HUES64 (cell line): ENCODE measurements at regions not wholly inside any gene's neighbourhood (a gene's known extent, or its start where the extent isn't known, plus 50 kb on each side); places are given as distances from the start of the nearest gene placed in this dataset.
"Not testable (repeated sequence)": the region's sequence is repeated elsewhere in the genome, so short reads cannot be mapped to it uniquely, and the experiment has no call there.

ENCODE experiments used
- H3K27ac ChIP-seq: 2 replicates; pipeline ENCODE4 v1.7.0; 2013; ENCODE audit warnings: low read depth, low read length, inconsistent platforms
- H3K27me3 ChIP-seq: 2 replicates; pipeline ENCODE4 v1.6.1; 2013; ENCODE audit warnings: mild to moderate bottlenecking, low read length; ENCODE audit not compliant: insufficient read depth
- H3K36me3 ChIP-seq: 2 replicates; pipeline ENCODE4 v1.6.1; 2013; ENCODE audit warnings: mild to moderate bottlenecking, low read length; ENCODE audit not compliant: insufficient read depth
- H3K4me1 ChIP-seq: 2 replicates; pipeline ENCODE4 v1.6.1; 2013; ENCODE audit warnings: mild to moderate bottlenecking, low read length, moderate library complexity; ENCODE audit not compliant: insufficient read depth
- H3K4me3 ChIP-seq: 2 replicates; pipeline ENCODE4 v1.5.1; 2013; ENCODE audit warnings: mild to moderate bottlenecking, low read length, moderate library complexity
- H3K9ac ChIP-seq: 2 replicates; pipeline ENCODE4 v1.6.1; 2013; ENCODE audit warnings: mild to moderate bottlenecking, low read depth, low read length
- H3K9me3 ChIP-seq: 2 replicates; pipeline ENCODE4 v1.6.1; 2013; ENCODE audit warnings: low read depth, low read length; ENCODE audit not compliant: insufficient read depth
- WGBS: fragments of 150-250, 120-280 bp; methylation state at CpG from one replicate; pipeline ENCODE4 v1.1.7; 2013; ENCODE audit warnings: missing lambda C conversion rate; 5-methylcytosine and 5-hydroxymethylcytosine counted together

DNA sequence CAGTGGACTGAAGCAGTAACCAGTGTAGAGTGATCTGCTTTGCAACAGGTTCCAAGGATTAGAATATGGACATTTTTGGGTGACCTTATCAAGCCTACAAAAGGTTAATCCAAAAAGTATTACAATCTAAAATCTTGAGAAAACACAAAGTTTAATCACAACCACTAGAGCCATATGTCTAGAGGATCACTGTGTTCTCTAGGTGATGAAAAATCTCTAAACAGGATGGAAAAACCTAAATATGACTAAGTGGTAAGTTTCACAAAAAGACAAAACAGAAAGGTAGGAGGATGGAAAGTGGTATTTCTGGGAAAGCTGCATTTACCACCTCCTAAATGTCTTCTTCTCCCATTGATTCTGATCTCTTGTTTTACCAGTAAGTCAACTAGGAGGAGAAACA lies 411.1 kb upstream of the CXADR start:
- Histone ChIP-seq H3K27ac (no peak overlapping the region), H3K9me3 (peaks cover 12% of the 10 kb centered on the region; the same call in 1 of the 2 replicates), H3K36me3 (no peaks in the 10 kb centered on the region), H3K4me3 (no peak overlapping the region), H3K4me1 (no peaks in the 10 kb centered on the region), H3K9ac (no peak overlapping the region), H3K27me3 (no peaks in the 10 kb centered on the region)

DNA sequence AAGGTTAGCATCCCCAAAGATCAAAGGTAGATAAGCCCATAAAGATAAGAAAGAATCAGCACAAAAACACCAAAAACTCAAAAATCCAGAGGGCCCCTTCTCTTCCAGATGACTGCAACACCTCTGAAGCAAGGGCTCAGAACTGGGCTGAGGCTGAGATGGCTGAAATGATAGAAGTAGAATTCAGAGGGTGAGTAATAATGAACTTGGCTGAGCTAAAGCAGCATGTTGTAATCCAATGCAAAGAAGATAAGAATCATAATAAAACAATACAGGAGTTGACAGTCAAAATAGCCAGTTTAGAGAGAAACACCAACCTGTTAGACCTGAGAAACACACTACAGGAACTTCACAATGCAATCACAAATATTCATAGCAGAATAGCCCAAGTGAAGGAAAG lies 406.9 kb upstream of the CXADR start:
- no peaks in the 10 kb centered on the region for H3K36me3 ChIP-seq
- no peak overlapping the region for H3K27ac ChIP-seq

GRCh38 chr21:17114045-17114444 lies 398.8 kb upstream of the CXADR start:
- WGBS = 18% methylated on average over 1 of the region's 3 CpGs
- H3K4me1 ChIP-seq = peaks cover 21% of the 10 kb centered on the region
- no peaks in the 10 kb centered on the region for H3K27me3 ChIP-seq
- no peaks in the 10 kb centered on the region for H3K36me3 ChIP-seq
- H3K9me3 ChIP-seq = no peaks in the 10 kb centered on the region
- peak overlapping the region; percentile 71; the same call in 1 of the 2 replicates for H3K27ac ChIP-seq
- H3K9ac ChIP-seq = no peak overlapping the region
- H3K4me3 ChIP-seq = no peak overlapping the region

More for the DNA sequence above, 406.9 kb upstream of the CXADR start:
- no peak overlapping the region for H3K4me3 ChIP-seq
- no peak overlapping the region for H3K9ac ChIP-seq
- H3K4me1 ChIP-seq = no peaks in the 10 kb centered on the region
- peaks cover 12% of the 10 kb centered on the region; the same call in 1 of the 2 replicates for H3K9me3 ChIP-seq
- H3K27me3 ChIP-seq = no peaks in the 10 kb centered on the region

DNA sequence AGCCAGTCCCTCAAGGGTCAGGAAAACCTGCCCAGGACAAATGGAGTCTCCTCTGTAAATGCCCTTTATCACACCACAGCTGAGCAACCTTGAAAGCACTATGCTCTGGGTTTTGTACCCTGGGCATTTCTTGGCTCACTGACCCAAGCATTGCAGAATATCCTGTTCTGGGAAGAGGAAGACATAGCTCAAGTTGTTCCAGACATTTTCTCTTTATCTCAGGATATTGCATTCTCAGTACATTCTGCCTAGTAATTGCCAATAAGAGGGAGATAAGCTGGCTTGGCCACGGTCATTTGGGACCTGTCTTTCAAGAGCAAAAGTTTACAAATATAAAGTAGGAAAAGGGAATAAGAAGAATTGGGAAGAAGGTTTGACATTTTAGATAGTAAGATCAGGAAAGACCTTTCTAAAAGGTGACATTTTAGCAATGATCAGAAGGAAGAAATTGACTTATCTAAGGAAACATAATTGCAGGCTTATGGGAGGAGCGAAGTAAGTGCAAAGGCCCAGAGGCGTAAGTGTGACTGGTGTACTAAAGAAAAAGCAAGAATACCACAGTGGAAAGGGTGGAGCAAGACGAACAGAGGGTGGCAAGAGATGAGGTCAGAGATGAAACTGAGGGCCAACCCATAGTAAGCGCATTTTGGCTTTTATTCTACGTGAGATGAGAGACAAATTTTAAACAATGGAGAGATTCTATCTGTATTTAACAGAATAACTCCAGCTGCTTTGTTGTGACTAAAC lies 394.0 kb upstream of the CXADR start:
- 88% methylated on average over 6 of the region's 6 CpGs for WGBS
- H3K9me3 ChIP-seq = peaks cover 11% of the 10 kb centered on the region; the same call in 1 of the 2 replicates
- H3K36me3 ChIP-seq = no peaks in the 10 kb centered on the region
- no peak overlapping the region for H3K4me3 ChIP-seq
- no peaks in the 10 kb centered on the region for H3K27me3 ChIP-seq
- H3K4me1 ChIP-seq = peaks cover 26% of the 10 kb centered on the region
- peak overlapping the region; percentile 80; the same call in 1 of the 2 replicates for H3K27ac ChIP-seq
- no peak overlapping the region for H3K9ac ChIP-seq

GRCh38 chr21:17119466-17120297 lies 393.2 kb upstream of the CXADR start:
- H3K4me1 ChIP-seq = peaks cover 18% of the 10 kb centered on the region; the same call in 1 of the 2 replicates
- H3K36me3 ChIP-seq = no peaks in the 10 kb centered on the region
- no peaks in the 10 kb centered on the region for H3K27me3 ChIP-seq
- H3K4me3 ChIP-seq = no peak overlapping the region
- WGBS = 68% methylated on average over 8 of the region's 9 CpGs
- H3K9ac ChIP-seq = no peak overlapping the region
- H3K27ac ChIP-seq = peak overlapping the region; percentile 80; the same call in 1 of the 2 replicates
- H3K9me3 ChIP-seq = peaks cover 11% of the 10 kb centered on the region; the same call in 1 of the 2 replicates

- 45% methylated on average over 2 of the region's 2 CpGs for WGBS
- H3K27me3 ChIP-seq, H3K36me3 ChIP-seq, H3K4me1 ChIP-seq, H3K9ac ChIP-seq, H3K27ac ChIP-seq, H3K4me3 ChIP-seq, H3K9me3 ChIP-seq: not testable (repeated sequence)
These were observed 385.4 kb upstream of the CXADR start for GRCh38 chr21:17127395-17127794.

DNA sequence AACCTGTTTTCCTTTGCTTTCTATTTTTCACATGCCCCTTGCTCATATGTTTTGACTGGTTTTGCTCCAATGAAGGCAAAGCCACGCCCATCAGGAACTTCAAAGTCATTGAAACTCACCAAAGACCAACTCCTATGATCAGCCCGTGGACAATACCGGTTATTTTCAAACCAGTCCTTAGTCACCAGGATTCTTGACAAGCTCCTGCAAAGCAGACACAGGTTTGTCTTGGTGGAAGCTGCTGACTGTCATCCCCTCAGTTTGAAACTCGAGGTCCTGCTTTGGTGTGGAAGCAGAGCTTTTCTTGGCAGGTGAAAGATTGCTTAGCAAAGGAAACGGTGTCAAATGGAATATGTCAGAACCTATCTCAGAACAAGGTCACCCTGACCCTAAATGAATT lies 384.7 kb upstream of the CXADR start:
- H3K27ac ChIP-seq = no peak overlapping the region
- WGBS = 73% methylated on average over 5 of the region's 5 CpGs
- no peaks in the 10 kb centered on the region for H3K27me3 ChIP-seq
- no peak overlapping the region for H3K4me3 ChIP-seq
- 0 out of 2 replicates have a peak, but pooled peaks cover 9% of the 10 kb centered on the region for H3K4me1 ChIP-seq
- no peaks in the 10 kb centered on the region for H3K36me3 ChIP-seq
- no peaks in the 10 kb centered on the region for H3K9me3 ChIP-seq
- H3K9ac ChIP-seq = no peak overlapping the region

DNA sequence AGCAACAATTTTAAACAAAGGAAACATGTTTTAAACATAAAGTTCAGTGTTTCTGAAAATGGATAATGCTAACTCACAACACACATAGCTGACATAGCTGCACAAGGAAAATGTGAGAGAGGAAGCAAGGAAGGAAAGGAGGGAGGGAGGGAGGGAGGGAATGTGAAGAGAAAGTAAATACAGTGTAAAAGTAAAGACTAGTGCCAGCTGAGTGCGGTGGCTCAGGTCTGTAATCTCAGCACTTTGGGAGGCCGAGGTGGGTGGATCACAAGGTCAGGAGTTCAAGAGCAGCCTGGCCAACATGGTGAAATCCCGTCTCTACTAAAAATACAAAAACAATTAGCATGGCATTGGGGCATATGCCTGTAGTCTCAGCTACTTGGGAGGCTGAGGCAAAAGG lies 373.7 kb upstream of the CXADR start:
- not testable (repeated sequence) for H3K4me3 ChIP-seq, H3K27me3 ChIP-seq, H3K27ac ChIP-seq

GRCh38 chr21:17139696-17140095 lies 373.1 kb upstream of the CXADR start:
- WGBS = 99% methylated on average over 4 of the region's 5 CpGs
- no peaks in the 10 kb centered on the region for H3K9me3 ChIP-seq
- H3K4me3 ChIP-seq = no peak overlapping the region
- no peak overlapping the region for H3K9ac ChIP-seq
- H3K4me1 ChIP-seq = 0 out of 2 replicates have a peak, but pooled peaks cover 5% of the 10 kb centered on the region
- H3K27me3 ChIP-seq = no peaks in the 10 kb centered on the region
- H3K36me3 ChIP-seq = no peaks in the 10 kb centered on the region
- no peak overlapping the region for H3K27ac ChIP-seq

More for the DNA sequence above, 373.7 kb upstream of the CXADR start:
- not testable (repeated sequence) for H3K9ac ChIP-seq, H3K36me3 ChIP-seq, H3K4me1 ChIP-seq, H3K9me3 ChIP-seq
- 85% methylated on average over 3 of the region's 3 CpGs for WGBS

- H3K36me3 ChIP-seq = no peaks in the 10 kb centered on the region
- no peak overlapping the region for H3K9ac ChIP-seq
- WGBS = 76% methylated on average over 3 of the region's 5 CpGs
- no peak overlapping the region for H3K4me3 ChIP-seq
- 0 out of 2 replicates have a peak, but pooled peaks cover 5% of the 10 kb centered on the region for H3K4me1 ChIP-seq
- H3K9me3 ChIP-seq = no peaks in the 10 kb centered on the region
- H3K27me3 ChIP-seq = no peaks in the 10 kb centered on the region
- H3K27ac ChIP-seq = no peak overlapping the region
These were observed 366.4 kb upstream of the CXADR start for GRCh38 chr21:17146426-17146825.

DNA sequence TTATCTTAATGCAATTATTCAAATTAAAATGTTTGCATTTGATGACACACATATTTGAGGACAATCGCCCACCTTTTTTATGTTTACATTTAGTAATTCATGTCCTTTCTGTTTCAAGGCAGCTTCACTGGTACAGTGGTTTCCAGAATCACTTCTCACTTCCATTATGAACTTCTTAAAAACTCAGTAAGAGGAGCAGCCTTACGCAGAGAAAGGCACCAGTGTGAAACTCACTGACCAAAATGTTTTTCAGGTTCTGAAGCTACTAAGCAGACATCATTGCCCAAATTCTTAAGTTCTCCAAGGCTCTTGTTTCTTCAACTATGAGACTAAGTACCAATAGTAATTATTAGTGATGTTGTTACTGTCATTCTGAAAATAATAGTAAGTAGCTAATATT lies 353.1 kb upstream of the CXADR start:
- Histone ChIP-seq H3K9me3 (no peaks in the 10 kb centered on the region), H3K36me3 (no peaks in the 10 kb centered on the region), H3K4me3 (no peak overlapping the region), H3K9ac (no peak overlapping the region), H3K27ac (no peak overlapping the region), H3K4me1 (no peaks in the 10 kb centered on the region), H3K27me3 (no peaks in the 10 kb centered on the region)
- 85% methylated on average over 2 of the region's 2 CpGs for WGBS
